Hepatocyte (in vitro differentiated cells): ENCODE measurements at regions not wholly inside any gene's neighbourhood (a gene's known extent, or its start where the extent isn't known, plus 50 kb on each side); places are given as distances from the start of the nearest gene placed in this dataset.
"Not testable (repeated sequence)": the region's sequence is repeated elsewhere in the genome, so short reads cannot be mapped to it uniquely, and the experiment has no call there.

ENCODE experiments used
- DNase-seq: peaks from one replicate; pipeline ENCODE4 v3.0.0-alpha.2; 2016; ENCODE audit warnings: low spot score
- H2AFZ ChIP-seq: fragments of 200-600 bp; sonication (generic); 2 replicates; pipeline ENCODE4 v1.6.0; 2016; ENCODE audit warnings: antibody characterized with exemption, mild to moderate bottlenecking
- H3K27ac ChIP-seq: fragments of 200-600 bp; sonication (generic); 2 replicates; pipeline ENCODE4 v1.5.1; 2016; ENCODE audit warnings: mild to moderate bottlenecking
- H3K27me3 ChIP-seq: fragments of 200-600 bp; sonication (generic); 2 replicates; pipeline ENCODE4 v1.6.1; 2016
- H3K36me3 ChIP-seq: fragments of 200-600 bp; sonication (generic); replicated peaks from 2 replicates; pipeline ENCODE4 v1.5.1; 2016; ENCODE audit warnings: low read depth; ENCODE audit not compliant: insufficient read depth
- H3K4me1 ChIP-seq: fragments of 200-600 bp; sonication (generic); 2 replicates; pipeline ENCODE4 v1.5.1; 2016; ENCODE audit warnings: mild to moderate bottlenecking, moderate library complexity; ENCODE audit not compliant: insufficient read depth
- H3K4me2 ChIP-seq: fragments of 200-600 bp; sonication (generic); 2 replicates; pipeline ENCODE4 v1.6.0; 2016
- H3K4me3 ChIP-seq: fragments of 200-600 bp; sonication (generic); 2 replicates; pipeline ENCODE4 v1.5.1; 2016; ENCODE audit warnings: mild to moderate bottlenecking
- H3K79me2 ChIP-seq: fragments of 200-600 bp; sonication (generic); 2 replicates; pipeline ENCODE4 v1.6.0; 2017; ENCODE audit warnings: mild to moderate bottlenecking
- H3K9me2 ChIP-seq: fragments of 200-600 bp; sonication (generic); replicated peaks from 2 replicates; pipeline ENCODE4 v1.6.0; 2017; ENCODE audit warnings: mild to moderate bottlenecking; ENCODE audit not compliant: insufficient read depth
- H3K9me3 ChIP-seq: fragments of 200-600 bp; sonication (generic); 2 replicates; pipeline ENCODE4 v1.5.1; 2016; ENCODE audit warnings: low read depth, mild to moderate bottlenecking
- H4K20me1 ChIP-seq: fragments of 200-600 bp; sonication (generic); 2 replicates; pipeline ENCODE4 v1.6.0; 2016; ENCODE audit warnings: mild to moderate bottlenecking; ENCODE audit not compliant: insufficient read depth, poor library complexity, severe bottlenecking
- CTCF ChIP-seq: fragments of 200-600 bp; sonication (generic); IDR thresholded peaks from 2 replicates; pipeline ENCODE4 v1.5.1; 2016; ENCODE audit warnings: antibody characterized with exemption, mild to moderate bottlenecking; ENCODE audit not compliant: poor library complexity
- EZH2 ChIP-seq: fragments of 200-600 bp; sonication (generic); IDR thresholded peaks from 2 replicates; pipeline ENCODE4 v1.6.1; 2016; ENCODE audit warnings: antibody characterized with exemption, mild to moderate bottlenecking, borderline replicate concordance
- EZH2phosphoT487 ChIP-seq: fragments of 200-600 bp; sonication (generic); IDR thresholded peaks from one replicate; pipeline ENCODE4 v1.6.1; 2018; ENCODE audit warnings: antibody characterized with exemption, mild to moderate bottlenecking, low read depth, moderate library complexity; ENCODE audit not compliant: unreplicated experiment, severe bottlenecking
- WGBS: methylation state at CpG from one replicate; pipeline ENCODE4 v1.1.6; 2016; ENCODE audit warnings: low lambda C conversion rate; ENCODE audit errors: missing lambda C conversion rate; 5-methylcytosine and 5-hydroxymethylcytosine counted together

- H3K27me3 ChIP-seq: no peaks in the 10 kb centered on the region
- TF ChIP-seq EZH2 (no peak), CTCF (no peak), EZH2phosphoT487 (no peak)
- WGBS: 89% methylated on average over 9 of the region's 9 CpGs
- no peak overlapping the region for H3K4me3 ChIP-seq
- H2AFZ ChIP-seq: no peak overlapping the region
- no peaks in the 10 kb centered on the region for H3K9me3 ChIP-seq
- H3K27ac ChIP-seq: no peak overlapping the region
- no peak overlapping the region for H3K4me2 ChIP-seq
- H4K20me1 ChIP-seq: no peaks in the 10 kb centered on the region
- H3K9me2 ChIP-seq: no peaks in the 10 kb centered on the region
- H3K4me1 ChIP-seq: no peaks in the 10 kb centered on the region
- H3K79me2 ChIP-seq: no peaks in the 10 kb centered on the region
- no peaks in the 10 kb centered on the region for H3K36me3 ChIP-seq
- DNase-seq: no peak
These were observed 128.1 kb upstream of the DOK5 start for GRCh38 chr20:54347166-54347833.

GRCh38 chr20:54350415-54350814 is 125.0 kb upstream of the DOK5 start:
- Histone ChIP-seq H3K27me3 (no peaks in the 10 kb centered on the region), H3K36me3 (no peaks in the 10 kb centered on the region), H3K9me3 (no peaks in the 10 kb centered on the region), H3K27ac (no peak overlapping the region), H3K4me3 (no peak overlapping the region), H3K79me2 (no peaks in the 10 kb centered on the region), H4K20me1 (no peaks in the 10 kb centered on the region), H3K4me1 (no peaks in the 10 kb centered on the region), H2AFZ (no peak overlapping the region), H3K9me2 (no peaks in the 10 kb centered on the region), H3K4me2 (no peak overlapping the region)
- 84% methylated on average over 3 of the region's 3 CpGs for WGBS
- DNase-seq: no peak
- TF ChIP-seq CTCF (no peak), EZH2phosphoT487 (no peak), EZH2 (no peak)

GRCh38 chr20:54351371-54352136 is 123.8 kb upstream of the DOK5 start:
- Histone ChIP-seq H3K79me2 (no peaks in the 10 kb centered on the region), H3K36me3 (no peaks in the 10 kb centered on the region), H3K4me1 (no peaks in the 10 kb centered on the region), H3K9me3 (no peaks in the 10 kb centered on the region), H2AFZ (no peak overlapping the region), H4K20me1 (no peaks in the 10 kb centered on the region), H3K27ac (no peak overlapping the region), H3K4me2 (no peak overlapping the region), H3K27me3 (no peaks in the 10 kb centered on the region), H3K9me2 (no peaks in the 10 kb centered on the region), H3K4me3 (no peak overlapping the region)
- 86% methylated on average over 2 of the region's 2 CpGs for WGBS
- DNase-seq: no peak
- no peak for TF ChIP-seq CTCF
- no peak for TF ChIP-seq EZH2phosphoT487
- no peak for TF ChIP-seq EZH2

DNA sequence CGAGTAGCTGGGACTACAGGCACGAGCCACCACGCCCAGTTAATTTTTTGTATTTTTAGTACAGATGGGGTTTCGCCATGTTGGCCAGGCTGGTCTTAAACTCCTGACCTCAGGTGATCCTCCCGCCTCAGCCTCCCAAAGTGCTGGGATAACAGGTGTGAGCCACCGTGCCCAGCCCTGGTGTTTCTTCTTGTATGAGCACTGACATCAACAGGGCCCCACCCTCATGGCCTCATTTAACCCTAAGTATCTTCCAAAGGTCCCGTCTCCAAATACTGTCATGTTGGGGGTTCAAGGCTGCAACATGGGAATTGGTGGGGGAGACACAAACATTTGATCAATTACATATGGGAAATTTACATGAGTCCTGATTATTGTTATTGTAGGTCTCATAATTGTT is 122.9 kb upstream of the DOK5 start:
- 95% methylated on average over 7 of the region's 7 CpGs for WGBS
- not testable (repeated sequence) for H4K20me1 ChIP-seq, H2AFZ ChIP-seq, H3K27ac ChIP-seq, H3K36me3 ChIP-seq, H3K4me3 ChIP-seq, H3K9me2 ChIP-seq, H3K27me3 ChIP-seq, H3K79me2 ChIP-seq, H3K4me2 ChIP-seq, H3K9me3 ChIP-seq, DNase-seq, H3K4me1 ChIP-seq
